Endothelial cell of umbilical vein (primary cell): ENCODE measurements at regions not wholly inside any gene's neighbourhood (a gene's known extent, or its start where the extent isn't known, plus 50 kb on each side); places are given as distances from the start of the nearest gene placed in this dataset.
A peak's percentile ranks its signal among the peaks of the same experiment; 100 is the strongest.

ENCODE experiments used
- BruUV-seq: library from RNA; stranded (reverse); fragments of 400-500 nt; replicated peaks from 2 replicates; lab custom pipeline; 2021; lab: Mats Ljungman, UMichigan
- CTCF ChIA-PET: fragments of 300-600, 350-600 bp; sonication (Branson Sonifier 250); formaldehyde crosslinking; loops from one replicate; lab custom pipeline; 2021; ENCODE audit warnings: antibody characterized with exemption, inconsistent platforms; lab: Charles Lee
- POLR2A ChIA-PET: fragments of 300-600, 350-600 bp; sonication (Branson Sonifier 250); formaldehyde crosslinking; loops from one replicate; lab custom pipeline; 2021; ENCODE audit warnings: antibody characterized with exemption, inconsistent platforms; lab: Charles Lee
- DNase-seq: peaks from one replicate; pipeline ENCODE4 v3.0.0-alpha.2; 2011; ENCODE audit warnings: low read depth, low spot score
- FAIRE-seq: peaks from 2 replicates; lab custom pipeline; 2011; peaks lifted over from hg19 to GRCh38; lab: Jason Lieb, UNC
- H2AFZ ChIP-seq: 2 replicates; pipeline ENCODE4 v1.6.0; 2012; ENCODE audit warnings: low read depth, low read length, control low read depth, inconsistent platforms
- H3K27ac ChIP-seq: 2 replicates; pipeline ENCODE4 v1.5.1; 2011; ENCODE audit warnings: low read depth, mild to moderate bottlenecking, control low read depth, low read length, moderate library complexity; ENCODE audit not compliant: insufficient read depth
- H3K27me3 ChIP-seq, 2 experiments: 2 replicates each; pipeline versions ENCODE4 v1.6.0 to v1.6.1; 2011; ENCODE audit warnings: low read length in 2 of 2, mixed read lengths in 1 of 2; ENCODE audit not compliant: control insufficient read depth in 2 of 2, insufficient read depth in 2 of 2
- H3K36me3 ChIP-seq, 2 experiments: 2 replicates in 1 of 2; 3 replicates in 1 of 2; pipeline ENCODE4 v1.5.1; 2011; ENCODE audit warnings: low read length in 2 of 2, mild to moderate bottlenecking in 1 of 2, moderate library complexity in 1 of 2; ENCODE audit not compliant: control insufficient read depth in 2 of 2, insufficient read depth in 2 of 2; ENCODE audit errors: extremely low read depth in 1 of 2
- H3K4me1 ChIP-seq: 3 replicates; pipeline ENCODE4 v1.5.1; 2011; ENCODE audit warnings: mild to moderate bottlenecking, low read length; ENCODE audit not compliant: control insufficient read depth, insufficient read depth; ENCODE audit errors: extremely low read depth
- H3K4me2 ChIP-seq: 2 replicates; pipeline ENCODE4 v1.6.1; 2011; ENCODE audit warnings: low read length, control low read depth, mixed read lengths; ENCODE audit not compliant: insufficient read depth
- H3K4me3 ChIP-seq, 3 experiments: fragments of 200-600 bp in 1 of 3; sonication (generic), shearing (Covaris generic) in 1 of 3; replicated peaks in 1 of 3; 2 replicates each; pipeline ENCODE4 v1.5.1; 2011 to 2016; ENCODE audit warnings: control low read depth in 3 of 3, low read length in 3 of 3, mild to moderate bottlenecking in 2 of 3, inconsistent platforms in 1 of 3, low read depth in 1 of 3, moderate library complexity in 1 of 3; ENCODE audit not compliant: insufficient read depth in 1 of 3
- H3K79me2 ChIP-seq: 2 replicates; pipeline ENCODE4 v1.6.0; 2012; ENCODE audit warnings: low read length, inconsistent platforms; ENCODE audit not compliant: control insufficient read depth, insufficient read depth
- H3K9ac ChIP-seq: replicated peaks from 2 replicates; pipeline ENCODE3; 2011; ENCODE audit warnings: low read length, control low read depth; ENCODE audit not compliant: insufficient read depth; ENCODE audit errors: extremely low read depth
- H3K9me1 ChIP-seq: replicated peaks from 3 replicates; pipeline ENCODE4 v1.6.0; 2011; ENCODE audit warnings: mild to moderate bottlenecking, low read length; ENCODE audit not compliant: control insufficient read depth, insufficient read depth; ENCODE audit errors: extremely low read depth
- H3K9me3 ChIP-seq: replicated peaks from 2 replicates; pipeline ENCODE4 v1.5.1; 2012; ENCODE audit warnings: low read length, inconsistent platforms; ENCODE audit not compliant: control insufficient read depth, insufficient read depth
- H4K20me1 ChIP-seq: replicated peaks from 2 replicates; pipeline ENCODE3; 2011; ENCODE audit warnings: mild to moderate bottlenecking, low read length; ENCODE audit not compliant: control insufficient read depth, insufficient read depth; ENCODE audit errors: extremely low read depth
- CTCF ChIP-seq, 2 donors: IDR thresholded peaks; 1 replicate in 1 of 2; 2 replicates in 1 of 2; pipeline ENCODE4 v1.5.1; 2011; ENCODE audit warnings: low read length in 2 of 2, mild to moderate bottlenecking in 2 of 2, moderate library complexity in 2 of 2, control low read depth in 1 of 2, inconsistent platforms in 1 of 2, low read depth in 1 of 2; ENCODE audit not compliant: insufficient read depth in 1 of 2; ENCODE audit errors: extremely low read depth in 1 of 2
- EZH2 ChIP-seq: IDR thresholded peaks from 2 replicates; pipeline ENCODE4 v1.6.1; 2012; ENCODE audit warnings: borderline replicate concordance, low read depth, mild to moderate bottlenecking, moderate library complexity, low read length, inconsistent platforms; ENCODE audit not compliant: severe bottlenecking
- FOS ChIP-seq: IDR thresholded peaks from 2 replicates; pipeline ENCODE4 v1.6.1; 2011; ENCODE audit warnings: mild to moderate bottlenecking, low read length, moderate library complexity, borderline replicate concordance; ENCODE audit not compliant: insufficient read depth
- GATA2 ChIP-seq: IDR thresholded peaks from 2 replicates; pipeline ENCODE4 v1.7.0; 2011; ENCODE audit warnings: low read depth, mild to moderate bottlenecking, moderate library complexity, mixed read lengths, low read length; ENCODE audit not compliant: insufficient read length, insufficient read depth
- JUN ChIP-seq: IDR thresholded peaks from 2 replicates; pipeline ENCODE4 v1.6.1; 2011; ENCODE audit warnings: borderline replicate concordance, low read depth; ENCODE audit not compliant: insufficient read length, insufficient read depth
- MAX ChIP-seq: IDR thresholded peaks from 2 replicates; pipeline ENCODE4 v1.6.1; 2011; ENCODE audit not compliant: insufficient read depth, insufficient read length
- MYC ChIP-seq: IDR thresholded peaks from one replicate; pipeline ENCODE4 v1.6.1; 2011; ENCODE audit warnings: mild to moderate bottlenecking, low read depth, low read length
- POLR2A ChIP-seq: IDR thresholded peaks from 2 replicates; pipeline ENCODE4 v1.6.1; 2012; ENCODE audit warnings: low read depth, mild to moderate bottlenecking, control low read depth, low read length
- POLR2AphosphoS5 ChIP-seq: IDR thresholded peaks from 2 replicates; pipeline ENCODE4 v1.6.1; 2012; ENCODE audit warnings: low read depth, mild to moderate bottlenecking, control low read depth, low read length, moderate library complexity; ENCODE audit not compliant: insufficient read depth
- dilution Hi-C: fragments of 300-500 bp; cut with MboI; formaldehyde crosslinking; loops from one replicate; pipeline ENCODE4 v1.15.0; 2019; ENCODE audit warnings: low sequenced_read_pairs; ENCODE audit not compliant: extremely low pct_ligation_motif_present
- intact Hi-C: fragments of 100-400 bp; cut with micrococcal nuclease; formaldehyde crosslinking; loops from one replicate; pipeline ENCODE4 v1.10.0; 2022

- H3K36me3 ChIP-seq, result no peaks in the 10 kb centered on the region
- ChIA-PET CTCF (interaction anchor here (0.9 to 1.8 kb wide), 6 partner anchors 12 to 152 kb away, joined by 3 to 8 read pairs (median 5); no protein-coding TSS in a partner anchor), POLR2A (no interaction called here)
- intact Hi-C loops, result loop anchor here (1.0 to 2.0 kb wide), 3 partner anchors 31 to 152 kb away; no protein-coding TSS in a partner anchor
- no peak overlapping the region for H3K4me3 ChIP-seq
- no TSS peak for BruUV-seq
- no peak for TF ChIP-seq JUN
- TF ChIP-seq POLR2A, result no peak
- TF ChIP-seq MAX, result no peak
- no peak for TF ChIP-seq FOS
- TF ChIP-seq CTCF (IDR thresholded peaks at IDR 0.05; ENCODE audit: extremely low read depth in 1 of 2, insufficient read depth in 1 of 2, low read depth in 1 of 2, low read length in 2 of 2), result no peak
- no peak for TF ChIP-seq MYC
- no peak for TF ChIP-seq POLR2AphosphoS5
- TF ChIP-seq EZH2, result no peak
- no peak for TF ChIP-seq GATA2
- no peaks in the 10 kb centered on the region for H3K9me3 ChIP-seq
- FAIRE-seq (no peak), DNase-seq (peak; percentile 3)
- H3K4me2 ChIP-seq, result peak overlapping the region; percentile 45
- H3K9ac ChIP-seq, result no peak overlapping the region
- no peaks in the 10 kb centered on the region for H4K20me1 ChIP-seq
- dilution Hi-C loops, result no loop called here
- H2AFZ ChIP-seq, result no peak overlapping the region
- H3K27me3 ChIP-seq, result no peaks in the 10 kb centered on the region
- H3K79me2 ChIP-seq, result no peaks in the 10 kb centered on the region
- no peak overlapping the region for H3K27ac ChIP-seq
- peaks cover 22% of the 10 kb centered on the region for H3K4me1 ChIP-seq
- no peaks in the 10 kb centered on the region for H3K9me1 ChIP-seq
Measured at GRCh38 chr4:129514852-129515251, 418.9 kb downstream of the C4orf33 start.
